Smooth muscle cell (in vitro differentiated cells): ENCODE measurements at regions not wholly inside any gene's neighbourhood (a gene's known extent, or its start where the extent isn't known, plus 50 kb on each side); places are given as distances from the start of the nearest gene placed in this dataset.

Source experiments
- DNase-seq: peaks from one replicate; lab custom pipeline; 2025; ENCODE audit not compliant: unreplicated experiment; lab: John Stamatoyannopoulos, UW
- H2AFZ ChIP-seq: fragments of 200-600 bp; sonication (generic); 2 replicates; pipeline ENCODE4 v1.6.0; 2016; ENCODE audit warnings: antibody characterized with exemption, low read depth, mild to moderate bottlenecking
- H3F3A ChIP-seq: fragments of 200-600 bp; sonication (generic); 2 replicates; pipeline ENCODE4 v1.6.0; 2017; ENCODE audit warnings: antibody characterized with exemption, low read depth
- H3K27ac ChIP-seq: fragments of 200-600 bp; sonication (generic); 2 replicates; pipeline ENCODE4 v1.5.1; 2016; ENCODE audit warnings: low read depth, mild to moderate bottlenecking
- H3K27me3 ChIP-seq: fragments of 200-600 bp; sonication (generic); 2 replicates; pipeline ENCODE4 v1.6.1; 2016; ENCODE audit warnings: low read depth, mild to moderate bottlenecking
- H3K36me3 ChIP-seq: fragments of 200-600 bp; sonication (generic); 2 replicates; pipeline ENCODE4 v1.5.1; 2016; ENCODE audit warnings: low read depth
- H3K4me1 ChIP-seq: fragments of 200-600 bp; sonication (generic); 2 replicates; pipeline ENCODE4 v1.5.1; 2016; ENCODE audit warnings: low read depth
- H3K4me2 ChIP-seq: fragments of 200-600 bp; sonication (generic); 2 replicates; pipeline ENCODE4 v1.6.0; 2016; ENCODE audit warnings: mild to moderate bottlenecking
- H3K4me3 ChIP-seq: fragments of 200-600 bp; sonication (generic); 2 replicates; pipeline ENCODE4 v1.5.1; 2016; ENCODE audit warnings: mild to moderate bottlenecking
- H3K79me2 ChIP-seq: fragments of 200-600 bp; sonication (generic); 2 replicates; pipeline ENCODE4 v1.6.0; 2016; ENCODE audit warnings: low read depth, mild to moderate bottlenecking
- H3K9ac ChIP-seq: fragments of 200-600 bp; sonication (generic); 2 replicates; pipeline ENCODE4 v1.6.0; 2016; ENCODE audit warnings: low read depth
- H3K9me3 ChIP-seq: fragments of 200-600 bp; sonication (generic); replicated peaks from 2 replicates; pipeline ENCODE4 v1.5.1; 2016; ENCODE audit warnings: low read depth
- H4K20me1 ChIP-seq: fragments of 200-600 bp; sonication (generic); 2 replicates; pipeline ENCODE4 v1.6.0; 2016; ENCODE audit warnings: low read depth
- CTCF ChIP-seq: fragments of 200-600 bp; sonication (generic); IDR thresholded peaks from 2 replicates; pipeline ENCODE4 v1.5.1; 2017; ENCODE audit warnings: borderline replicate concordance, mild to moderate bottlenecking, antibody characterized with exemption; ENCODE audit not compliant: insufficient read depth, poor library complexity, severe bottlenecking
- WGBS: methylation state at CpG from one replicate; pipeline ENCODE4 v1.1.7; 2016; ENCODE audit warnings: low lambda C conversion rate; 5-methylcytosine and 5-hydroxymethylcytosine counted together

- peaks cover 5% of the 10 kb centered on the region for H3K4me1 ChIP-seq
- H3K4me3 ChIP-seq, result no peak overlapping the region
- no peak for TF ChIP-seq CTCF
- 83% methylated on average over 5 of the region's 5 CpGs for WGBS
- H4K20me1 ChIP-seq, result no peaks in the 10 kb centered on the region
- no peaks in the 10 kb centered on the region for H3F3A ChIP-seq
- no peak overlapping the region for H2AFZ ChIP-seq
- no peaks in the 10 kb centered on the region for H3K79me2 ChIP-seq
- no peak overlapping the region for H3K27ac ChIP-seq
- no peaks in the 10 kb centered on the region for H3K27me3 ChIP-seq
- no peak overlapping the region for H3K4me2 ChIP-seq
- no peaks in the 10 kb centered on the region for H3K9me3 ChIP-seq
- DNase-seq, result no peak
- H3K9ac ChIP-seq, result no peak overlapping the region
- H3K36me3 ChIP-seq, result no peaks in the 10 kb centered on the region
These were observed 145.9 kb upstream of the MBNL1 start for GRCh38 chr3:152122851-152123250.

- H3K4me2 ChIP-seq, result no peak overlapping the region
- H3K9me3 ChIP-seq, result no peaks in the 10 kb centered on the region
- no peaks in the 10 kb centered on the region for H4K20me1 ChIP-seq
- H3K27me3 ChIP-seq, result no peaks in the 10 kb centered on the region
- H3K4me3 ChIP-seq, result no peak overlapping the region
- no peaks in the 10 kb centered on the region for H3F3A ChIP-seq
- no peak for TF ChIP-seq CTCF
- H3K9ac ChIP-seq, result no peak overlapping the region
- H3K27ac ChIP-seq, result no peak overlapping the region
- H3K79me2 ChIP-seq, result no peaks in the 10 kb centered on the region
- peaks cover 5% of the 10 kb centered on the region for H3K4me1 ChIP-seq
- no peak overlapping the region for H2AFZ ChIP-seq
- DNase-seq, result no peak
- WGBS, result 86% methylated on average over 1 of the region's 1 CpG
- no peaks in the 10 kb centered on the region for H3K36me3 ChIP-seq
These were observed 145.3 kb upstream of the MBNL1 start for GRCh38 chr3:152123457-152123856.

- DNase-seq, result no peak
These were observed 142.5 kb upstream of the MBNL1 start for GRCh38 chr3:152126260-152126659.

More at GRCh38 chr3:152126260-152126659, 142.5 kb upstream of the MBNL1 start:
- no peaks in the 10 kb centered on the region for H4K20me1 ChIP-seq
- H3K9me3 ChIP-seq, result no peaks in the 10 kb centered on the region
- peak overlapping the region; percentile 50 for H3K4me2 ChIP-seq
- no peak for TF ChIP-seq CTCF
- WGBS, result 58% methylated on average over 2 of the region's 2 CpGs
- peaks cover 5% of the 10 kb centered on the region for H3K4me1 ChIP-seq
- H3F3A ChIP-seq, result no peaks in the 10 kb centered on the region
- no peak overlapping the region for H3K4me3 ChIP-seq
- H3K27ac ChIP-seq, result peak overlapping the region; percentile 52
- H3K27me3 ChIP-seq, result no peaks in the 10 kb centered on the region
- no peaks in the 10 kb centered on the region for H3K36me3 ChIP-seq
- H3K79me2 ChIP-seq, result no peaks in the 10 kb centered on the region
- H2AFZ ChIP-seq, result no peak overlapping the region
- H3K9ac ChIP-seq, result no peak overlapping the region
